Endodermal cell (in vitro differentiated cells): ENCODE measurements at regions not wholly inside any gene's neighbourhood (a gene's known extent, or its start where the extent isn't known, plus 50 kb on each side); places are given as distances from the start of the nearest gene placed in this dataset.
"Not testable (repeated sequence)": the region's sequence is repeated elsewhere in the genome, so short reads cannot be mapped to it uniquely, and the experiment has no call there.

Source experiments
- DNase-seq: peaks from one replicate; pipeline ENCODE4 v3.0.0-alpha.2; 2017
- H3K27ac ChIP-seq: 2 replicates; pipeline ENCODE4 v1.5.1; 2013; ENCODE audit warnings: mild to moderate bottlenecking, low read depth, low read length, moderate library complexity
- H3K27me3 ChIP-seq: 2 replicates; pipeline ENCODE4 v1.6.1; 2013; ENCODE audit warnings: mild to moderate bottlenecking, low read length, moderate library complexity; ENCODE audit not compliant: insufficient read depth, control insufficient read depth, poor library complexity, severe bottlenecking
- H3K36me3 ChIP-seq: 2 replicates; pipeline ENCODE4 v1.7.0; 2013; ENCODE audit warnings: mild to moderate bottlenecking, low read length, moderate library complexity; ENCODE audit not compliant: control insufficient read depth, insufficient read depth
- H3K4me1 ChIP-seq: one replicate; pipeline ENCODE4 v1.7.0; 2013; ENCODE audit warnings: low read length; ENCODE audit not compliant: control insufficient read depth, insufficient read depth
- H3K4me3 ChIP-seq: 2 replicates; pipeline ENCODE4 v1.5.1; 2013; ENCODE audit warnings: mild to moderate bottlenecking, low read length, moderate library complexity
- H3K9ac ChIP-seq: 2 replicates; pipeline ENCODE4 v1.6.1; 2013; ENCODE audit warnings: mild to moderate bottlenecking, low read length, moderate library complexity; ENCODE audit not compliant: poor library complexity, severe bottlenecking; ENCODE audit errors: extremely low read depth
- H3K9me3 ChIP-seq: 2 replicates; pipeline ENCODE4 v1.6.1; 2013; ENCODE audit warnings: mild to moderate bottlenecking, low read length, moderate library complexity; ENCODE audit not compliant: control insufficient read depth
- H3K27ac Mint-ChIP-seq: 2 replicates; pipeline ENCODE4 v1.8.0; 2020; ENCODE audit warnings: mixed read lengths
- H3K27me3 Mint-ChIP-seq: 2 replicates; pipeline ENCODE4 v1.8.0; 2021; ENCODE audit warnings: mild to moderate bottlenecking, mixed read lengths; ENCODE audit not compliant: insufficient read depth
- H3K36me3 Mint-ChIP-seq: 2 replicates; pipeline ENCODE4 v1.8.0; 2020; ENCODE audit warnings: low read depth, mixed read lengths
- H3K4me1 Mint-ChIP-seq: 2 replicates; pipeline ENCODE4 v1.8.0; 2020; ENCODE audit warnings: mixed read lengths
- H3K4me3 Mint-ChIP-seq: 2 replicates; pipeline ENCODE4 v1.8.0; 2020; ENCODE audit warnings: mild to moderate bottlenecking, moderate library complexity, mixed read lengths
- H3K9me3 Mint-ChIP-seq: 2 replicates; pipeline ENCODE4 v1.8.0; 2020; ENCODE audit warnings: mild to moderate bottlenecking, mixed read lengths
- WGBS, 2 experiments: methylation state at CpG; one replicate each; pipeline versions ENCODE4 v1.1.5 to v1.1.7; 2013; ENCODE audit warnings: missing lambda C conversion rate in 2 of 2, mixed read lengths in 1 of 2; ENCODE audit not compliant: insufficient coverage in 1 of 2, insufficient read length in 1 of 2; 5-methylcytosine and 5-hydroxymethylcytosine counted together
- TF ChIP-seq, protein P1 (sequence below): fragments of 200-600 bp; sonication (generic); conservative IDR thresholded peaks from 2 replicates; pipeline ENCODE4 v1.5.0; 2021; ENCODE audit warnings: antibody characterized with exemption, mild to moderate bottlenecking

GRCh38 chr5:42943931-42944631 is 96.0 kb downstream of the ANXA2R start:
- Histone ChIP-seq H3K4me1 (no peaks in the 10 kb centered on the region), H3K36me3 (no peaks in the 10 kb centered on the region), H3K27me3 (no peaks in the 10 kb centered on the region), H3K4me3 (no peak overlapping the region), H3K9ac (no peak overlapping the region), H3K27ac (no peak overlapping the region), H3K9me3 (no peaks in the 10 kb centered on the region)
- Mint-ChIP-seq H3K27me3 (peaks cover 25% of the 10 kb centered on the region), H3K4me3 (peak overlapping the region; percentile 54), H3K36me3 (no peaks in the 10 kb centered on the region), H3K4me1 (peaks cover 10% of the 10 kb centered on the region), H3K27ac (peak overlapping the region; percentile 75), H3K9me3 (no peaks in the 10 kb centered on the region)
- WGBS, 2 experiments = 82 to 88% methylated on average over 29 to 39 of the region's 39 CpGs
- DNase-seq = peak; percentile 77
- TF ChIP-seq, protein P1, sequence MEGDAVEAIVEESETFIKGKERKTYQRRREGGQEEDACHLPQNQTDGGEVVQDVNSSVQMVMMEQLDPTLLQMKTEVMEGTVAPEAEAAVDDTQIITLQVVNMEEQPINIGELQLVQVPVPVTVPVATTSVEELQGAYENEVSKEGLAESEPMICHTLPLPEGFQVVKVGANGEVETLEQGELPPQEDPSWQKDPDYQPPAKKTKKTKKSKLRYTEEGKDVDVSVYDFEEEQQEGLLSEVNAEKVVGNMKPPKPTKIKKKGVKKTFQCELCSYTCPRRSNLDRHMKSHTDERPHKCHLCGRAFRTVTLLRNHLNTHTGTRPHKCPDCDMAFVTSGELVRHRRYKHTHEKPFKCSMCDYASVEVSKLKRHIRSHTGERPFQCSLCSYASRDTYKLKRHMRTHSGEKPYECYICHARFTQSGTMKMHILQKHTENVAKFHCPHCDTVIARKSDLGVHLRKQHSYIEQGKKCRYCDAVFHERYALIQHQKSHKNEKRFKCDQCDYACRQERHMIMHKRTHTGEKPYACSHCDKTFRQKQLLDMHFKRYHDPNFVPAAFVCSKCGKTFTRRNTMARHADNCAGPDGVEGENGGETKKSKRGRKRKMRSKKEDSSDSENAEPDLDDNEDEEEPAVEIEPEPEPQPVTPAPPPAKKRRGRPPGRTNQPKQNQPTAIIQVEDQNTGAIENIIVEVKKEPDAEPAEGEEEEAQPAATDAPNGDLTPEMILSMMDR = no peak

DNA sequence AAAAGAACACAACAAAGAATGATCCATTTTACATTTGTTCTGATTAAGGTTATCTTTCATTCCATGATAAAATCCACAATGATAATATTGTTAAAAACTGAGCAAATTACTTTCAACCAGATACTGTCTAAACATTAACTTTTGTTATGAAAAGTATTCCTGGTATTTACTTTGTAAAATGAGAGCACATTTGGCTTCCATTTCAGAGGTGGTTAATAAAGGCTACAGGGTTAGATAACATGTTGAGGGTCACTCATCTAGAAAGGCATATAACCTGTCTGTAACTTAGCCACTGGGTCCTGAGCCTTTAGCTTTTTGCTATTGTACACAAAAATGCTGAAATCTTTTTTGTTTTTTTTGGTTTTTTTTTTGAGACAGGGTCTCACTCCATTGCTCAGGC is 99.3 kb downstream of the ANXA2R start:
- no peaks in the 10 kb centered on the region for H3K27me3 ChIP-seq
- H3K27ac Mint-ChIP-seq = no peak overlapping the region
- no peaks in the 10 kb centered on the region for H3K9me3 ChIP-seq
- H3K4me1 Mint-ChIP-seq = peaks cover 10% of the 10 kb centered on the region
- peaks cover 27% of the 10 kb centered on the region for H3K27me3 Mint-ChIP-seq
- no peak overlapping the region for H3K27ac ChIP-seq
- DNase-seq = no peak
- no peak overlapping the region for H3K9ac ChIP-seq
- no peaks in the 10 kb centered on the region for H3K36me3 ChIP-seq
- no peaks in the 10 kb centered on the region for H3K36me3 Mint-ChIP-seq
- peaks cover 5% of the 10 kb centered on the region for H3K9me3 Mint-ChIP-seq
- no peak overlapping the region for H3K4me3 Mint-ChIP-seq
- H3K4me1 ChIP-seq = no peaks in the 10 kb centered on the region
- H3K4me3 ChIP-seq = no peak overlapping the region
- TF ChIP-seq, protein P1 = no peak

- H3K4me3 Mint-ChIP-seq, H3K27me3 ChIP-seq, H3K27ac ChIP-seq, H3K4me1 Mint-ChIP-seq, H3K27ac Mint-ChIP-seq, H3K9ac ChIP-seq, H3K36me3 ChIP-seq, H3K4me1 ChIP-seq, H3K36me3 Mint-ChIP-seq, H3K4me3 ChIP-seq, DNase-seq: not testable (repeated sequence)
- 91 to 100% methylated on average over 2 to 8 of the region's 8 CpGs for WGBS, 2 experiments
- peaks cover 21% of the 10 kb centered on the region for H3K27me3 Mint-ChIP-seq
- H3K9me3 Mint-ChIP-seq = peaks cover 36% of the 10 kb centered on the region
- H3K9me3 ChIP-seq = peaks cover 17% of the 10 kb centered on the region
These were observed 108.1 kb downstream of the ANXA2R start for GRCh38 chr5:42932011-42932410.

DNA sequence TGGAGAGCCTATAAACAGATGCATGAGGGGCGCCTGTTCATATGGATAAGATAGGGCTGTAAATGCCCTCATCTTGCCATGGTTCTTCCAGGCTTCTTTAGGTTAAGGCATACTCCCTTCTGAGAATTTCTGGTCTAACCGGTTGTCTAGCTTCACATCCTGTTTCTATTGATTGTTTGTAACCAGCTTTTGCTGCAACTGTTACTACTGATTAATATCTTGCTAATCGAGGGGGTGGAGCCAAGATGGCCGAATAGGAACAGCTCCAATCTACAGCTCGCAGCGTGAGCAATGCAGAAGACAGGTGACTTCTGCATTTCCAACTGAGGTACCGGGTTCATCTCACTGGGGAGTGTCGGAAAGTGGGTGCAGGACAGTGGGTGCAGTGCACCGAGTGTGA is 108.7 kb downstream of the ANXA2R start:
- WGBS, 2 experiments = 95 to 97% methylated on average over 7 to 9 of the region's 9 CpGs

More for the DNA sequence above, 108.7 kb downstream of the ANXA2R start:
- H3K27ac ChIP-seq, H3K27me3 ChIP-seq, H3K4me1 Mint-ChIP-seq, H3K36me3 Mint-ChIP-seq, H3K36me3 ChIP-seq, H3K4me3 Mint-ChIP-seq, H3K9ac ChIP-seq, H3K4me1 ChIP-seq, H3K27ac Mint-ChIP-seq, DNase-seq, H3K4me3 ChIP-seq: not testable (repeated sequence)
- H3K27me3 Mint-ChIP-seq = peaks cover 21% of the 10 kb centered on the region
- H3K9me3 ChIP-seq = peaks cover 17% of the 10 kb centered on the region
- H3K9me3 Mint-ChIP-seq = peaks cover 36% of the 10 kb centered on the region
